ENCODE measurements at regions not wholly inside any gene's neighbourhood (a gene's known extent, or its start where the extent isn't known, plus 50 kb on each side); places are given as distances from the start of the nearest gene placed in this dataset.
"Not testable (repeated sequence)": the region's sequence is repeated elsewhere in the genome, so short reads cannot be mapped to it uniquely, and the experiment has no call there.

- TF ChIP-seq, protein P1, sequence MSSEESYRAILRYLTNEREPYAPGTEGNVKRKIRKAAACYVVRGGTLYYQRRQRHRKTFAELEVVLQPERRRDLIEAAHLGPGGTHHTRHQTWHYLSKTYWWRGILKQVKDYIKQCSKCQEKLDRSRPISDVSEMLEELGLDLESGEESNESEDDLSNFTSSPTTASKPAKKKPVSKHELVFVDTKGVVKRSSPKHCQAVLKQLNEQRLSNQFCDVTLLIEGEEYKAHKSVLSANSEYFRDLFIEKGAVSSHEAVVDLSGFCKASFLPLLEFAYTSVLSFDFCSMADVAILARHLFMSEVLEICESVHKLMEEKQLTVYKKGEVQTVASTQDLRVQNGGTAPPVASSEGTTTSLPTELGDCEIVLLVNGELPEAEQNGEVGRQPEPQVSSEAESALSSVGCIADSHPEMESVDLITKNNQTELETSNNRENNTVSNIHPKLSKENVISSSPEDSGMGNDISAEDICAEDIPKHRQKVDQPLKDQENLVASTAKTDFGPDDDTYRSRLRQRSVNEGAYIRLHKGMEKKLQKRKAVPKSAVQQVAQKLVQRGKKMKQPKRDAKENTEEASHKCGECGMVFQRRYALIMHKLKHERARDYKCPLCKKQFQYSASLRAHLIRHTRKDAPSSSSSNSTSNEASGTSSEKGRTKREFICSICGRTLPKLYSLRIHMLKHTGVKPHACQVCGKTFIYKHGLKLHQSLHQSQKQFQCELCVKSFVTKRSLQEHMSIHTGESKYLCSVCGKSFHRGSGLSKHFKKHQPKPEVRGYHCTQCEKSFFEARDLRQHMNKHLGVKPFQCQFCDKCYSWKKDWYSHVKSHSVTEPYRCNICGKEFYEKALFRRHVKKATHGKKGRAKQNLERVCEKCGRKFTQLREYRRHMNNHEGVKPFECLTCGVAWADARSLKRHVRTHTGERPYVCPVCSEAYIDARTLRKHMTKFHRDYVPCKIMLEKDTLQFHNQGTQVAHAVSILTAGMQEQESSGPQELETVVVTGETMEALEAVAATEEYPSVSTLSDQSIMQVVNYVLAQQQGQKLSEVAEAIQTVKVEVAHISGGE (CRISPR knock-in tag; IDR thresholded peaks at IDR 0.05), result no peak
- TF ChIP-seq, protein P2, sequence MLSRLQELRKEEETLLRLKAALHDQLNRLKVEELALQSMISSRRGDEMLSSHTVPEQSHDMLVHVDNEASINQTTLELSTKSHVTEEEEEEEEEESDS (CRISPR knock-in tag; IDR thresholded peaks at IDR 0.05), result no peak
- TF ChIP-seq, protein P3, sequence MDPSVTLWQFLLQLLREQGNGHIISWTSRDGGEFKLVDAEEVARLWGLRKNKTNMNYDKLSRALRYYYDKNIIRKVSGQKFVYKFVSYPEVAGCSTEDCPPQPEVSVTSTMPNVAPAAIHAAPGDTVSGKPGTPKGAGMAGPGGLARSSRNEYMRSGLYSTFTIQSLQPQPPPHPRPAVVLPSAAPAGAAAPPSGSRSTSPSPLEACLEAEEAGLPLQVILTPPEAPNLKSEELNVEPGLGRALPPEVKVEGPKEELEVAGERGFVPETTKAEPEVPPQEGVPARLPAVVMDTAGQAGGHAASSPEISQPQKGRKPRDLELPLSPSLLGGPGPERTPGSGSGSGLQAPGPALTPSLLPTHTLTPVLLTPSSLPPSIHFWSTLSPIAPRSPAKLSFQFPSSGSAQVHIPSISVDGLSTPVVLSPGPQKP (CRISPR knock-in tag; IDR thresholded peaks at IDR 0.05), result no peak
- no peak for TF ChIP-seq CC2D1A (IDR thresholded peaks at IDR 0.05)
These were observed 134.5 kb upstream of the HMGN3 start (continued) for GRCh38 chr6:79369026-79369425.

GRCh38 chr6:79363441-79363840 lies 129.0 kb upstream of the HMGN3 start:
- H2AFZ ChIP-seq (ENCODE audit: low read depth, low read length); H3K27ac ChIP-seq (ENCODE audit: extremely low read depth, low read depth, low read length); H4K20me1 ChIP-seq (replicated peaks; ENCODE audit: control insufficient read depth, insufficient read depth, low read length); H3K4me3 ChIP-seq; H3K4me1 ChIP-seq (replicated peaks in 1 of 2; ENCODE audit: control insufficient read depth in 2 of 2, insufficient read depth in 2 of 2, low read length in 2 of 2); CTCF ChIA-PET (ENCODE audit: low intra/inter-chr PET ratio); H3K79me2 ChIP-seq (ENCODE audit: control insufficient read depth, insufficient read depth, low read length); FAIRE-seq; H3K9ac ChIP-seq (ENCODE audit: insufficient read depth in 1 of 2, low read depth in 2 of 2, low read length in 2 of 2); ATAC-seq; in situ Hi-C loops (cut with MboI); H3K9me3 ChIP-seq (replicated peaks; ENCODE audit: control insufficient read depth, insufficient read depth, low read depth, low read length); H3K27me3 ChIP-seq (ENCODE audit: control insufficient read depth in 2 of 2, insufficient read depth in 2 of 2, low read length in 2 of 2); H3K4me2 ChIP-seq (ENCODE audit: insufficient read depth, low read length); POLR2A ChIA-PET; DNase-seq (ENCODE audit: extremely low read depth in 1 of 4, low spot score in 3 of 4); H3K36me3 ChIP-seq (ENCODE audit: control insufficient read depth, insufficient read depth, low read length); H3K9me1 ChIP-seq (ENCODE audit: control insufficient read depth, insufficient read depth, low read length); BruUV-seq (replicated peaks); intact Hi-C loops (cut with micrococcal nuclease): not testable (repeated sequence)

All from K562 (cell line).